ENCODE measurements at regions not wholly inside any gene's neighbourhood (a gene's known extent, or its start where the extent isn't known, plus 50 kb on each side); places are given as distances from the start of the nearest gene placed in this dataset.
A peak's percentile ranks its signal among the peaks of the same experiment; 100 is the strongest.

- Histone ChIP-seq H3K36me3 (no peaks in the 10 kb centered on the region), H3K27me3 (no peaks in the 10 kb centered on the region), H3K4me3 (no peak overlapping the region), H3K9me3 (no peaks in the 10 kb centered on the region), H3K4me1 (no peaks in the 10 kb centered on the region), H3K27ac (no peak overlapping the region)
- no peak for ATAC-seq
- TF ChIP-seq CTCF (IDR thresholded peaks at IDR 0.05) (no peak), POLR2AphosphoS5 (IDR thresholded peaks at IDR 0.05) (no peak), EP300 (IDR thresholded peaks at IDR 0.05) (no peak), POLR2A (IDR thresholded peaks at IDR 0.05) (no peak)
- WGBS, 2 donors (ENCODE audit: low coverage in 1 of 2): 72 to 82% methylated on average over 4 of the region's 4 CpGs
These were observed 105.7 kb downstream of the GRIN2B start for GRCh38 chr12:13875744-13876143.

GRCh38 chr12:13870255-13870654 lies 111.1 kb downstream of the GRIN2B start:
- Histone ChIP-seq H3K27ac (no peak overlapping the region), H3K4me1 (no peaks in the 10 kb centered on the region), H3K27me3 (peaks cover 10% of the 10 kb centered on the region), H3K9me3 (no peaks in the 10 kb centered on the region), H3K4me3 (no peak overlapping the region), H3K36me3 (no peaks in the 10 kb centered on the region)
- no peak for ATAC-seq
- TF ChIP-seq EP300 (IDR thresholded peaks at IDR 0.05) (no peak), CTCF (IDR thresholded peaks at IDR 0.05) (no peak), POLR2A (IDR thresholded peaks at IDR 0.05) (no peak), POLR2AphosphoS5 (IDR thresholded peaks at IDR 0.05) (no peak)
- WGBS, 2 donors (ENCODE audit: low coverage in 1 of 2): 67% methylated on average over 2 of the region's 2 CpGs; no CpG with 5 or more reads in 1 of the 2 donors

GRCh38 chr12:13864081-13864673 lies 117.2 kb downstream of the GRIN2B start:
- no peak overlapping the region for H3K27ac ChIP-seq
- no peaks in the 10 kb centered on the region for H3K36me3 ChIP-seq
- H3K4me3 ChIP-seq: no peak overlapping the region
- 9 to 31% methylated on average over 4 to 9 of the region's 9 CpGs for WGBS, 2 donors (ENCODE audit: low coverage in 1 of 2)
- H3K9me3 ChIP-seq: no peaks in the 10 kb centered on the region
- no peaks in the 10 kb centered on the region for H3K4me1 ChIP-seq
- H3K27me3 ChIP-seq: peaks cover 37% of the 10 kb centered on the region
- TF ChIP-seq EP300 (IDR thresholded peaks at IDR 0.05) (no peak), CTCF (IDR thresholded peaks at IDR 0.05) (peak; percentile 44 to 83 (median 66))
- ATAC-seq: no peak

- Histone ChIP-seq H3K27ac (no peak overlapping the region), H3K4me1 (no peaks in the 10 kb centered on the region), H3K9me3 (no peaks in the 10 kb centered on the region), H3K27me3 (peaks cover 17% of the 10 kb centered on the region), H3K36me3 (no peaks in the 10 kb centered on the region), H3K4me3 (no peak overlapping the region)
- WGBS, 2 donors (ENCODE audit: low coverage in 1 of 2): 69 to 74% methylated on average over 3 of the region's 5 CpGs
- no peak for ATAC-seq
- no peak for TF ChIP-seq POLR2A (IDR thresholded peaks at IDR 0.05)
- no peak for TF ChIP-seq POLR2AphosphoS5 (IDR thresholded peaks at IDR 0.05)
- TF ChIP-seq EP300 (IDR thresholded peaks at IDR 0.05): no peak
- no peak for TF ChIP-seq CTCF (IDR thresholded peaks at IDR 0.05)
These were observed 123.7 kb downstream of the GRIN2B start for GRCh38 chr12:13857750-13858149.

GRCh38 chr12:13853471-13853870 lies 127.9 kb downstream of the GRIN2B start:
- Histone ChIP-seq H3K36me3 (no peaks in the 10 kb centered on the region), H3K4me3 (no peak overlapping the region), H3K27ac (no peak overlapping the region), H3K9me3 (no peaks in the 10 kb centered on the region), H3K27me3 (no peaks in the 10 kb centered on the region), H3K4me1 (no peaks in the 10 kb centered on the region)
- no peak for ATAC-seq
- 85 to 100% methylated on average over 1 to 3 of the region's 3 CpGs for WGBS, 2 donors (ENCODE audit: low coverage in 1 of 2)
- no peak for TF ChIP-seq EP300 (IDR thresholded peaks at IDR 0.05)
- no peak for TF ChIP-seq CTCF (IDR thresholded peaks at IDR 0.05)
- TF ChIP-seq POLR2AphosphoS5 (IDR thresholded peaks at IDR 0.05): no peak
- no peak for TF ChIP-seq POLR2A (IDR thresholded peaks at IDR 0.05)
